HG02642 (cell line): ENCODE measurements at regions not wholly inside any gene's neighbourhood (a gene's known extent, or its start where the extent isn't known, plus 50 kb on each side); places are given as distances from the start of the nearest gene placed in this dataset.

ENCODE experiments used
- ATAC-seq: cut with Tn5 transposase; IDR thresholded peaks from one replicate; pipeline ENCODE4 v1.9.1; 2021; ENCODE audit warnings: mild to moderate bottlenecking; ENCODE audit not compliant: unreplicated experiment, poor library complexity

GRCh38 chr6:21539621-21540100, 53.9 kb upstream of the SOX4 start:
- ATAC-seq = no peak
